ENCODE measurements at regions not wholly inside any gene's neighbourhood (a gene's known extent, or its start where the extent isn't known, plus 50 kb on each side); places are given as distances from the start of the nearest gene placed in this dataset.
"Not testable (repeated sequence)": the region's sequence is repeated elsewhere in the genome, so short reads cannot be mapped to it uniquely, and the experiment has no call there.

DNA sequence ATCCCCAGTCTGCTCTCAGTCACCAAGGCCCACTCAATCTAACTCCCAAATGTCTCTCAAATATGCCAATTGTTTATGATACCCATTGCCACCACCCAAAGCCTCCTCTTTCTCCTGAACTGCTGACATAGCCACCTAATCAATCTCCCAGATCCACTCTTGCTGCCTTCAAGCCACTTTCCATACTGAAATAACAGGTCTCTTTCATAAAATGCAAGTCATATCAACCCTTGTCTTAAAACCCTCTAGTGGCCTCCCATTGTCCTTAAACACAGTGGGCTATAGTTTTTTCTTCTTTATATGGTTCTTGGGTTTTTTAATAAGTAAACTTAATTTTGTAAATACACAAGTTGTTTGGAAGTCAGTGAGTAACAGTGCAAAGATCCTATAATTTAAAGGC lies 155.2 kb upstream of the ZC3H12C start:
- no peak for DNase-seq (ENCODE audit: low spot score)

GRCh38 chr11:109939166-109939810 lies 153.9 kb upstream of the ZC3H12C start:
- DNase-seq (ENCODE audit: low spot score) = peak; percentile 36

DNA sequence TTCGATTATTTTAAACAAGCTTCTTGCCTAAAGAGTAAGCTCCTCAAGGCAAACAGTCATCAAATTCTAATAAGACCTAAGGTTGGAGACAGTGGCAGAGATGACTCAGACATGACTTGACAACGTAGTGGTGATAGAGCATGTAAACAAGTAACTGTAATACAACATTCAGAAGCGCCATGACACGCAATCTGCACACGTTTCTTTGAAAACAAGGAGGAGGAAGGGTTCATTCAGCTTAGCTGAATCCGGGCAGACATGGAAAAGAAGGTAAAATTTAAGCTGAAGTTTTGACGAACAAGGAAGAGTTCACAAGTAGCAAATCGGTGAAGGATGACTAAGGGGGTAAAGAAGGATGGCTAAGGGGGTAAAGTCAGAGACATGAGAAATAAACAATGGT lies 152.4 kb upstream of the ZC3H12C start:
- no peak for DNase-seq (ENCODE audit: low spot score)

- no peak for DNase-seq (ENCODE audit: low spot score)
Measured at GRCh38 chr11:109945626-109946321, 147.4 kb upstream of the ZC3H12C start.

- DNase-seq (ENCODE audit: low spot score) = peak; percentile 89
Measured at GRCh38 chr11:109946322-109946846, 146.8 kb upstream of the ZC3H12C start.

- DNase-seq (ENCODE audit: low spot score) = no peak
Measured at GRCh38 chr11:109954534-109954933, 138.7 kb upstream of the ZC3H12C start.

DNA sequence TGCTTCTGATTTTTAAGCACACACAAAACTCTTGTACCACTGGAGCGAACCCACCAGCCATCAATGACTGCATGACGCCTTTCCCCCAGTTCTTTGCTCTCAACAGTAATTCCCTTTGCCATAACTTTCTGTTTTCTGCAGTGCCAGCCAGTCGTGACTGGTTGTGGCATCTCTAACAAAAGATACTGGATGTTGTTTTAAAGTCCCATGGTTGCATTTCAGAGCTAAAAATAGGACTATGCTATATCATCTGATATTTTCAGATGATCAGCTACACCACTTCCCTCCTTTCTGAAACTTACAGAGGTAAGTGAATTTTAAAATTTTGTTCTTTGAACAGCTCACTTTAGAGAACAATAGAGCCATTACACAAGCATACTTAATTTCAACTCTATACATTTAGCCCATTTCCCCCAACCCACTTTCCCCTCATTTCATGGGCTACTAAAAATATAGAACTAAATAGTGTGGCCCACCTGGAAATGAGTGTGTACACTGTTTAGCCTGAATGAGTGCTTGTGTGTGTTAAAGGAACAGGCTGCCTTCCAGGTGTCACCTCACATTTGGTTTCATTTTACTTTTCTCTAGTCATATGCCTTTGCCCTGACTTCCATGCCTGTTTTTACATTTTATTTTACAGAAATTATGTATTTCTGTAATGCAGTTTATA lies 136.9 kb upstream of the ZC3H12C start:
- DNase-seq (ENCODE audit: low spot score) = no peak

- no peak for DNase-seq (ENCODE audit: low spot score)
Measured at GRCh38 chr11:109957000-109957399, 136.2 kb upstream of the ZC3H12C start.

DNA sequence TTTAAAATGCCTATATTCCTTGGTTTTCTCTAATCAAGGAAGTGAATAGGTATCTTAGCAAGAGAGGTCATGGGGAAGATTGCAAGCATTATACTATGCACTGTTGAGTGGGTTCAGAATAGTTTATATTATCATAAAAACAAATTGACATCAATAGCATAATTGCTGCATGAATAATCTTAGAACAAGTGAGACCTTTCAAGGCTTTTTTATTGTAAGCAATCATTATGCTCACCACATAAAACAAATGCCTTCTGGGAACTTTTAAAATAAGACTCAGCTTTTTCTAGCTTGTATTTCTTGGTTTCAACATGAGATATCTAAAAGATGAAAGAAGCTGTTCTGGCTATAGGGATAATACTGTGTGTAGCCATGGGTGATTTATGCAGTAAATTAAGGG lies 135.6 kb upstream of the ZC3H12C start:
- DNase-seq (ENCODE audit: low spot score) = no peak

DNA sequence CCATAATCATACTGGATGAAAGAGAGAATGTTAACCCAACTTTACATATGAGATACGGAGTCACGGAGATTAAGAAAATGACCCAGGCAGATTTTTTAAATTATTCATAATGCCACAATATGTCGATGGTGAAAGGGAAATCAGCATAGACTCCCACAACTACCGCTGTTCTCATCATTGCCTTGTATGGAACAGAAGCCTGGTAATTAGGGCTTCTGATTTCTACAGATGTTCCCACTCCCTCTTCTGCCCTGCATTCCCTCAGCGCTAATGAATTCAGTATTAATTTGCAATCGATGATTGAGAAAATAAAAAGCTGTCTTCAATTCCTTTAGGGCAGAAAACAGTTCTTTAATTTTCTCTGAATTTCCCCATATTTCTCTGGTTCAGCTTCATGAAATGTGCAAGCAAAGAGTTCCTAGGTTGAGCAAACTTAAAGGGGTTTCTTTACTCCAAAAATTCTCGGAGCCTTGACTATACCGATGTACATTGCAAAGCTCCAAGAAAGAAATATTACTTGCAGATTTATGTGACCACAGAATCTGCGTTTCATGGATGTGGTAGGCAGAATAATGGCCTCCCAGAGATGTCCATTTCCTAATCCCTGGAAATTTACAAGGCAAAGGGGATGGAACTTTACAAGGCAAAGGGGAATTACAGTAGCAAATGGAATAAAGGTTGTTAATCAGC lies 134.9 kb upstream of the ZC3H12C start:
- DNase-seq (ENCODE audit: low spot score) = no peak

- no peak for DNase-seq (ENCODE audit: low spot score)
Measured at GRCh38 chr11:109958821-109959166, 134.4 kb upstream of the ZC3H12C start.

- no peak for DNase-seq (ENCODE audit: low spot score)
Measured at GRCh38 chr11:109960831-109961230, 132.4 kb upstream of the ZC3H12C start.

DNA sequence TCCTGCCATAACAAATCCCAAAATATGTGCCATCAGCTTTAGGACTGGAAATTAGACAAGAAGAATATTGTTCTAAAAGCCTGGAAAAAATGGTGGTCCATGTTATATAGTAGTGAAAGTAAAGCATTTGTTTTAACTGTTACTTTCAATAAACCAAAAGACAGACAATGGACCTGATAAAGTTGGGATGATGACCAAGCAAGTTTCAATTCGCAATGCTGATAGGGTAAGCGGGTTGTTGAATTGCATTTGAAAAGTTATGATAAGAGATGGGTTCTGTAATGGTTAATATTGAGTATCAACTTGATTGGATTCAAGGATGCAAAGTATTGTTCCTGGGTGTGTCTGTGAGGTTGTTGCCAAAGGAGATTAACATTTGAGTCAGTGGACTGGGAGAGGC lies 131.9 kb upstream of the ZC3H12C start:
- no peak for DNase-seq (ENCODE audit: low spot score)

- no peak for DNase-seq (ENCODE audit: low spot score)
Measured at GRCh38 chr11:109963101-109963500, 130.1 kb upstream of the ZC3H12C start.

DNA sequence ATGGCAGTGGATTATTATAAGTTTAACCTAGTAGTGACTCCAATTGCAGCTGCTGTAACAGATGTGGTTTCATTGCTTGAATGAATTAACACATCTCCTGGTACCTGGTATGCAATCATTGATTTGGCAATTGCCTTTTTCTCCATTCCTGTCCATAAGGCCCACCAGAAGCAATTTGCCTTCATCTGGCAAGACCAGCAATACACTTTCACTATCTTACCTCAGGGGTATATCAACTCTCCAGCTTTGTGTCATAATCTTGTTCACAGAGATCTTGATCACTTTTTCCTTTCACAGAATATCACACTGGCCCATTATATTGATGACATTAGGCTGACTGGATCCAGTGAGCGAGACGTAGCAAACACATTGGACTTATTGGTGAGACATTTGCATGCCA lies 128.7 kb upstream of the ZC3H12C start:
- no peak for DNase-seq (ENCODE audit: low spot score)

GRCh38 chr11:109965445-109965844 lies 127.7 kb upstream of the ZC3H12C start:
- DNase-seq (ENCODE audit: low spot score) = not testable (repeated sequence)

GRCh38 chr11:109965926-109966325 lies 127.3 kb upstream of the ZC3H12C start:
- not testable (repeated sequence) for DNase-seq (ENCODE audit: low spot score)

- not testable (repeated sequence) for DNase-seq (ENCODE audit: low spot score)
Measured at GRCh38 chr11:109967136-109967535, 126.1 kb upstream of the ZC3H12C start.

DNA sequence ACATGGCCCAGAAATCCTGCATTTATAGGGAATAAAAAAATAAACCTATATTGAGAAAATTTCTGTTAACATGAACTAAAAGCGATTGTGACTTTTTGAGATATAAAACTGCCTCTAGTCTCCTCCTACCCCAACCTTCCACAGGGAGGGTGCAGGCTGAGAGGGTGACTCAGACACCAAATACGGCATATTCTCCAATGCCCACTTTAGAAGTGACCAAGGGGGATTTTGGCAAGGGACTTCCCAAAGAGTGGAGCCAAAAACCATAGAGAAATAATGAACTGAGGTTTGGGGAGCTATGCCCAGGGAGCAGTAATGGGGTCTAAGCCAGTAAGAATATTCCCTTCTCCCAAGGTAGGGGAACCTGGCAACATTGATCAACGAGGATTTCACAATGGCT lies 124.9 kb upstream of the ZC3H12C start:
- DNase-seq (ENCODE audit: low spot score) = no peak

DNA sequence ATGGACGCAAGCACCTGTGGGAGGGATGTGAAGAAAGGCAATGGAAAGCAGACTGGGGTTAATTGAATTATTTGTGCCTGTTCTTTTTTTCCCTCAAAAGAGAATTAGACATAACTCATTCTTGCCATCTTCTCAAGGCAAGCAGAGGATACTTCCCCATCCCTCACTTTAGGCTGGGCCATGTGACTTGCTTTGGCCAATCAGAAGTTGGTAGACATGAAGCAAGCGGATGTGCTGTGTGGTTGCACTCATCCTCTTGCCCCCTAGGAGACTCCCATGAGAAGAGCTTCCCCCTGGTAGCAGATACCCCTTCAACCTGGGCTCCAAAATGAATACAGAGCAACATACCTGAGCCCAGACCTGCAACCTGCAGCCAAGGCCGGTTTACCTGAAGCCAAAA lies 124.4 kb upstream of the ZC3H12C start:
- DNase-seq (ENCODE audit: low spot score) = no peak

DNA sequence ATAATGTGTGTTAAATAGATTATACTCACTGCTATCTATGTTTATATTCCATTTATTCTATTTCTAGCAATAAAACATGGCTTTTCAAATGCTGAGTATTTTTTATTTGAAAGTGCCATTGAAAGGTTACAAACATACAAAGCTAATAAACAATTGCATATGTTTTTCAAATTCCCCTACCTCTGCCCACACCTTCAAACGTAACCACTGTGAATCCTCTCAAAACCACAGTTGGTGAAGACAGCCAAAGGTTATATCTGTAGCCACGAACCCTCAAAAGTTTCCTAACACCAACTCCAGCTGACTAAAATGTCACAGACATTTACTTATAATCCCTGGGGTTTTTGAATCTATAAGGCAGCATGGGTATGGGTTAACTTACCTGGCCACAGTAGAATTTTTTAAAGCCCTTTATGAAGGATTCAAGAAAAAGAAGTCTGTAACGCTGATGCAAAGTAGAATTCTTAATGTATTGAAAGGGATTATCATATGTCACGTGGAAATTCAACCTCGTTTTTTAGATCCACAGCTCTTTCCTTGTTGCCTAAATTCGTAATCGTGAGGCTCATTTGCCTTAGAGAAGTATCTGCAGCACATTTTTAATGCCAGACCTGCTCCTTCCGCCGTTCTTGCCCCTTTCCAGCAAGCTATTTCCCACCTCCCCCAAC lies 122.5 kb upstream of the ZC3H12C start:
- DNase-seq (ENCODE audit: low spot score) = no peak

- DNase-seq (ENCODE audit: low spot score) = peak; percentile 10
Measured at GRCh38 chr11:109971184-109971523, 122.0 kb upstream of the ZC3H12C start.

Measured in NAMALWA (cell line).